GM19351 (cell line): ENCODE measurements at regions not wholly inside any gene's neighbourhood (a gene's known extent, or its start where the extent isn't known, plus 50 kb on each side); places are given as distances from the start of the nearest gene placed in this dataset.
"Not testable (repeated sequence)": the region's sequence is repeated elsewhere in the genome, so short reads cannot be mapped to it uniquely, and the experiment has no call there.

Source experiments
- ATAC-seq: cut with Tn5 transposase; IDR thresholded peaks from one replicate; pipeline ENCODE4 v1.9.1; 2021; ENCODE audit warnings: mild to moderate bottlenecking, moderate library complexity; ENCODE audit not compliant: unreplicated experiment

GRCh38 chr5:168075387-168075786 is 216.1 kb upstream of the WWC1 start:
- ATAC-seq: no peak

- peak; percentile 79 for ATAC-seq
Measured at GRCh38 chr5:168076561-168076991, 214.9 kb upstream of the WWC1 start.

GRCh38 chr5:168085261-168086031 is 206.0 kb upstream of the WWC1 start:
- no peak for ATAC-seq

- ATAC-seq: no peak
Measured at GRCh38 chr5:168086104-168086610, 205.3 kb upstream of the WWC1 start.

GRCh38 chr5:168086746-168087145 is 204.7 kb upstream of the WWC1 start:
- no peak for ATAC-seq

GRCh38 chr5:168088410-168089173 is 202.9 kb upstream of the WWC1 start:
- no peak for ATAC-seq

- ATAC-seq: no peak
Measured at GRCh38 chr5:168089201-168089887, 202.1 kb upstream of the WWC1 start.

GRCh38 chr5:168092209-168093185 is 198.9 kb upstream of the WWC1 start:
- ATAC-seq: no peak

- no peak for ATAC-seq
Measured at GRCh38 chr5:168093200-168093910, 198.1 kb upstream of the WWC1 start.

- ATAC-seq: no peak
Measured at GRCh38 chr5:168096525-168096924, 194.9 kb upstream of the WWC1 start.

- ATAC-seq: no peak
Measured at GRCh38 chr5:168097876-168098653, 193.4 kb upstream of the WWC1 start.

GRCh38 chr5:168101352-168101751 is 190.1 kb upstream of the WWC1 start:
- no peak for ATAC-seq

- not testable (repeated sequence) for ATAC-seq
Measured at GRCh38 chr5:168103018-168103417, 188.4 kb upstream of the WWC1 start.

- ATAC-seq: no peak
Measured at GRCh38 chr5:168104350-168104749, 187.1 kb upstream of the WWC1 start.

GRCh38 chr5:168104811-168105481 is 186.5 kb upstream of the WWC1 start:
- ATAC-seq: no peak

GRCh38 chr5:168106008-168106761 is 185.3 kb upstream of the WWC1 start:
- ATAC-seq: no peak

- ATAC-seq: no peak
Measured at GRCh38 chr5:168109441-168109840, 182.0 kb upstream of the WWC1 start.

GRCh38 chr5:168110384-168110783 is 181.1 kb upstream of the WWC1 start:
- ATAC-seq: no peak
